Fibroblast of skin of left quadriceps (primary cell): ENCODE measurements at regions not wholly inside any gene's neighbourhood (a gene's known extent, or its start where the extent isn't known, plus 50 kb on each side); places are given as distances from the start of the nearest gene placed in this dataset.
A peak's percentile ranks its signal among the peaks of the same experiment; 100 is the strongest.
"Not testable (repeated sequence)": the region's sequence is repeated elsewhere in the genome, so short reads cannot be mapped to it uniquely, and the experiment has no call there.

Experiments
- DNase-seq, 2 experiments: peaks; one replicate each; pipeline ENCODE4 v3.0.0-alpha.2; 2013; ENCODE audit warnings: low read depth in 2 of 2

- no peak for DNase-seq
Measured at GRCh38 chr5:28808967-28809810, 1770.8 kb upstream of the CDH9 start.

GRCh38 chr5:28807195-28807729 is 1768.9 kb upstream of the CDH9 start:
- DNase-seq, result no peak

- DNase-seq, result not testable (repeated sequence)
Measured at GRCh38 chr5:28799035-28799434, 1760.6 kb upstream of the CDH9 start.

- no peak for DNase-seq
Measured at GRCh38 chr5:28788954-28789353, 1750.6 kb upstream of the CDH9 start.

GRCh38 chr5:28780083-28780692 is 1741.8 kb upstream of the CDH9 start:
- DNase-seq, result no peak

- no peak for DNase-seq
Measured at GRCh38 chr5:28779161-28779754, 1740.9 kb upstream of the CDH9 start.

- DNase-seq, result no peak
Measured at GRCh38 chr5:28770307-28770706, 1731.9 kb upstream of the CDH9 start.

GRCh38 chr5:28766565-28767158 is 1728.3 kb upstream of the CDH9 start:
- DNase-seq, result peak; percentile 32 to 39

GRCh38 chr5:28751396-28751795 is 1713.0 kb upstream of the CDH9 start:
- no peak for DNase-seq

- peak; percentile 44 to 59 for DNase-seq
Measured at GRCh38 chr5:28750251-28750650, 1711.9 kb upstream of the CDH9 start.

GRCh38 chr5:28748446-28748845 is 1710.1 kb upstream of the CDH9 start:
- DNase-seq, result no peak

GRCh38 chr5:28743716-28744110 is 1705.3 kb upstream of the CDH9 start:
- no peak for DNase-seq

GRCh38 chr5:28743025-28743715 is 1704.8 kb upstream of the CDH9 start:
- DNase-seq, result peak; percentile 14 to 21

GRCh38 chr5:28737682-28738081 is 1699.3 kb upstream of the CDH9 start:
- DNase-seq, result no peak

GRCh38 chr5:28737222-28737621 is 1698.8 kb upstream of the CDH9 start:
- no peak for DNase-seq

- DNase-seq, result no peak
Measured at GRCh38 chr5:28734396-28734795, 1696.0 kb upstream of the CDH9 start.

- DNase-seq, result no peak
Measured at GRCh38 chr5:28729067-28729466, 1690.7 kb upstream of the CDH9 start.

GRCh38 chr5:28726815-28727214 is 1688.4 kb upstream of the CDH9 start:
- no peak for DNase-seq

GRCh38 chr5:28725001-28725400 is 1686.6 kb upstream of the CDH9 start:
- DNase-seq, result no peak

GRCh38 chr5:28714907-28715698 is 1676.7 kb upstream of the CDH9 start:
- no peak for DNase-seq

GRCh38 chr5:28710360-28710759 is 1672.0 kb upstream of the CDH9 start:
- no peak for DNase-seq
